Stimulated activated CD8-positive, alpha-beta memory T cell treated with anti-CD3 and anti-CD28 coated beads, Interleukin-15, amount 100 ng/mL, for 4 hours (primary cell): ENCODE measurements at regions not wholly inside any gene's neighbourhood (a gene's known extent, or its start where the extent isn't known, plus 50 kb on each side); places are given as distances from the start of the nearest gene placed in this dataset.

Experiments used
- DNase-seq, 2 donors: peaks; one replicate each; pipeline ENCODE4 v3.0.0-alpha.2; 2020; ENCODE audit warnings: low read depth in 2 of 2

- no peak for DNase-seq
Measured at GRCh38 chr13:48181482-48182145, 51.4 kb upstream of the ITM2B start.

- DNase-seq: no peak
Measured at GRCh38 chr13:48178126-48178525, 54.9 kb upstream of the ITM2B start.

- DNase-seq: no peak
Measured at GRCh38 chr13:48176781-48177180, 56.2 kb upstream of the ITM2B start.

- DNase-seq: no peak
Measured at GRCh38 chr13:48175185-48175584, 57.8 kb upstream of the ITM2B start.

GRCh38 chr13:48167866-48168265, 65.1 kb upstream of the ITM2B start:
- DNase-seq: no peak

- no peak for DNase-seq
Measured at GRCh38 chr13:48165727-48166126, 67.3 kb upstream of the ITM2B start.

GRCh38 chr13:48165063-48165462, 67.9 kb upstream of the ITM2B start:
- no peak for DNase-seq

GRCh38 chr13:48163061-48163460, 68.2 kb upstream of the MED4 start:
- no peak for DNase-seq

- no peak for DNase-seq
Measured at GRCh38 chr13:48162217-48162616, 67.3 kb upstream of the MED4 start.

GRCh38 chr13:48161530-48162179, 66.8 kb upstream of the MED4 start:
- DNase-seq: no peak

- DNase-seq: no peak
Measured at GRCh38 chr13:48160606-48161278, 65.8 kb upstream of the MED4 start.

- no peak for DNase-seq
Measured at GRCh38 chr13:48159826-48160225, 64.9 kb upstream of the MED4 start.

- no peak for DNase-seq
Measured at GRCh38 chr13:48159401-48159800, 64.5 kb upstream of the MED4 start.

- no peak for DNase-seq
Measured at GRCh38 chr13:48158915-48159314, 64.0 kb upstream of the MED4 start.

- no peak for DNase-seq
Measured at GRCh38 chr13:48158290-48158689, 63.4 kb upstream of the MED4 start.

GRCh38 chr13:48156466-48156865, 61.6 kb upstream of the MED4 start:
- peak; percentile 46 to 62 for DNase-seq

GRCh38 chr13:48155848-48156247, 60.9 kb upstream of the MED4 start:
- no peak for DNase-seq

GRCh38 chr13:48154671-48155070, 59.8 kb upstream of the MED4 start:
- no peak for DNase-seq

GRCh38 chr13:48153186-48153585, 58.3 kb upstream of the MED4 start:
- no peak for DNase-seq

- no peak for DNase-seq
Measured at GRCh38 chr13:48151363-48152161, 56.7 kb upstream of the MED4 start.

GRCh38 chr13:48148454-48148853, 53.5 kb upstream of the MED4 start:
- DNase-seq: no peak

- DNase-seq: no peak
Measured at GRCh38 chr13:48146636-48147035, 51.7 kb upstream of the MED4 start.
